ENCODE measurements at regions not wholly inside any gene's neighbourhood (a gene's known extent, or its start where the extent isn't known, plus 50 kb on each side); places are given as distances from the start of the nearest gene placed in this dataset.
A peak's percentile ranks its signal among the peaks of the same experiment; 100 is the strongest.

DNA sequence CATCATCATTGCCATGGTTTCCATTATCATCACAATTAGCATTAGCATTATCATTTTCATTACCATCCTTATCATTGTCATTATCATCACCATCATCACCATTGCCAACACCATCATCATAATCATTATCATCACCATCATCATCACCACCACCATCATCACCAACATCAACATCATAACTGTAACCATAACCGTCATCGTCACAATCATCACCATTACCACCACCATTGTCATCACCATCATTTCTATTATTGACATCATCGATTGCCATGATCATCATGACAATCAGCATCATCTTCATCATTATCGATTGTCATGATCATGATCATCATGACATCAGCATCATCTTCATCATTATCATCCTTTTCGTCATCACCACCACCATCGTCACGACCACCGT lies 88.9 kb upstream of the MSX1 start:
- DNase-seq = no peak
- TF ChIP-seq, protein P1, sequence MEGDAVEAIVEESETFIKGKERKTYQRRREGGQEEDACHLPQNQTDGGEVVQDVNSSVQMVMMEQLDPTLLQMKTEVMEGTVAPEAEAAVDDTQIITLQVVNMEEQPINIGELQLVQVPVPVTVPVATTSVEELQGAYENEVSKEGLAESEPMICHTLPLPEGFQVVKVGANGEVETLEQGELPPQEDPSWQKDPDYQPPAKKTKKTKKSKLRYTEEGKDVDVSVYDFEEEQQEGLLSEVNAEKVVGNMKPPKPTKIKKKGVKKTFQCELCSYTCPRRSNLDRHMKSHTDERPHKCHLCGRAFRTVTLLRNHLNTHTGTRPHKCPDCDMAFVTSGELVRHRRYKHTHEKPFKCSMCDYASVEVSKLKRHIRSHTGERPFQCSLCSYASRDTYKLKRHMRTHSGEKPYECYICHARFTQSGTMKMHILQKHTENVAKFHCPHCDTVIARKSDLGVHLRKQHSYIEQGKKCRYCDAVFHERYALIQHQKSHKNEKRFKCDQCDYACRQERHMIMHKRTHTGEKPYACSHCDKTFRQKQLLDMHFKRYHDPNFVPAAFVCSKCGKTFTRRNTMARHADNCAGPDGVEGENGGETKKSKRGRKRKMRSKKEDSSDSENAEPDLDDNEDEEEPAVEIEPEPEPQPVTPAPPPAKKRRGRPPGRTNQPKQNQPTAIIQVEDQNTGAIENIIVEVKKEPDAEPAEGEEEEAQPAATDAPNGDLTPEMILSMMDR (IDR thresholded peaks at IDR 0.05) = no peak
- no peak for TF ChIP-seq POLR2AphosphoS5 (IDR thresholded peaks at IDR 0.05)
- no peak for TF ChIP-seq POLR2A (IDR thresholded peaks at IDR 0.05)
- TF ChIP-seq EP300 (IDR thresholded peaks at IDR 0.05) = no peak
- no peaks in the 10 kb centered on the region for H3K9me3 ChIP-seq
- no peak overlapping the region for H3K27ac ChIP-seq
- no peaks in the 10 kb centered on the region for H3K36me3 ChIP-seq
- intact Hi-C loops (cut with DNase I; ENCODE audit: low total_unique reads) = no loop called here
- no peak overlapping the region for H3K4me3 ChIP-seq
- H3K4me1 ChIP-seq = no peaks in the 10 kb centered on the region
- WGBS, 5 donors = 84 to 98% (median 90%) methylated on average over 8 of the region's 8 CpGs
- no peaks in the 10 kb centered on the region for H3K27me3 ChIP-seq

GRCh38 chr4:4766564-4766963 lies 92.9 kb upstream of the MSX1 start:
- peak in 1 of 2 donors; percentile 26 for DNase-seq
- Histone ChIP-seq H3K9me3 (no peaks in the 10 kb centered on the region), H3K4me1 (no peaks in the 10 kb centered on the region)

GRCh38 chr4:4765811-4766210 lies 93.7 kb upstream of the MSX1 start:
- Histone ChIP-seq H3K36me3 (no peaks in the 10 kb centered on the region), H3K4me3 (no peak overlapping the region), H3K9me3 (no peaks in the 10 kb centered on the region), H3K27ac (no peak overlapping the region), H3K27me3 (peaks cover 0 to 15% (median 0%) of the 10 kb centered on the region in 3 donors), H3K4me1 (no peaks in the 10 kb centered on the region)
- 70 to 78% (median 75%) methylated on average over 9 of the region's 9 CpGs for WGBS, 5 donors
- DNase-seq = peak in 1 of 2 donors; percentile 20
- TF ChIP-seq, protein P1 (IDR thresholded peaks at IDR 0.05) = no peak
- no peak for TF ChIP-seq EP300 (IDR thresholded peaks at IDR 0.05)
- TF ChIP-seq POLR2AphosphoS5 (IDR thresholded peaks at IDR 0.05) = no peak
- TF ChIP-seq POLR2A (IDR thresholded peaks at IDR 0.05) = no peak
- intact Hi-C loops (cut with DNase I; ENCODE audit: low total_unique reads) = no loop called here

More at GRCh38 chr4:4766564-4766963, 92.9 kb upstream of the MSX1 start:
- TF ChIP-seq, protein P1 (IDR thresholded peaks at IDR 0.05) = no peak
- TF ChIP-seq POLR2AphosphoS5 (IDR thresholded peaks at IDR 0.05) = no peak
- TF ChIP-seq POLR2A (IDR thresholded peaks at IDR 0.05) = no peak
- TF ChIP-seq EP300 (IDR thresholded peaks at IDR 0.05) = no peak
- intact Hi-C loops (cut with DNase I; ENCODE audit: low total_unique reads) = no loop called here
- no peaks in the 10 kb centered on the region for H3K36me3 ChIP-seq
- WGBS, 5 donors = 73 to 86% (median 81%) methylated on average over 5 of the region's 5 CpGs
- no peak overlapping the region for H3K4me3 ChIP-seq
- H3K27me3 ChIP-seq = peaks cover 0 to 13% (median 0%) of the 10 kb centered on the region in 3 donors
- H3K27ac ChIP-seq = no peak overlapping the region

DNA sequence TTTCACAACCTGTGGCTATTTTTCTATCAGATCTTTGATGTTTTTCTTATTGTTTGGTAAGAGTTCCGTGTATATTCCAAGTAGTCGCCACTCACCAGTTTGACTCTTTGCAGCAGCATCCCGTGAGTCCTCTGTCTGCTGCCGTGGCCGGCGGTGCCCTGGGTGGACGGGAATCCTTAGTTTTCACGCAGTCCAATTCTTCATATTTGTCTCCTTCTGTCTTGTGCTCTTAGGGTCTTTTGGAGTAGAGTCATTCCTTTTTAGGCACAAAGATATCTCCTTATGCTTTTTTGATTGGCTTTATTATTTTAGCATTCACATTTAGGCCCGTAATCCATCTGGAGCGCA lies 94.9 kb upstream of the MSX1 start:
- 93 to 98% (median 96%) methylated on average over 10 of the region's 10 CpGs for WGBS, 5 donors
- TF ChIP-seq EP300 (IDR thresholded peaks at IDR 0.05) (no peak), POLR2AphosphoS5 (IDR thresholded peaks at IDR 0.05) (no peak), POLR2A (IDR thresholded peaks at IDR 0.05) (no peak)
- TF ChIP-seq, protein P1 (IDR thresholded peaks at IDR 0.05) = no peak
- no peak overlapping the region for H3K27ac ChIP-seq
- H3K27me3 ChIP-seq = peaks cover 0 to 15% (median 0%) of the 10 kb centered on the region in 3 donors
- no peaks in the 10 kb centered on the region for H3K4me1 ChIP-seq
- H3K9me3 ChIP-seq = no peaks in the 10 kb centered on the region
- no peak overlapping the region for H3K4me3 ChIP-seq
- H3K36me3 ChIP-seq = no peaks in the 10 kb centered on the region
- DNase-seq = no peak
- intact Hi-C loops (cut with DNase I; ENCODE audit: low total_unique reads) = no loop called here

All from stomach (tissue), 8 donors.